ENCODE measurements at regions not wholly inside any gene's neighbourhood (a gene's known extent, or its start where the extent isn't known, plus 50 kb on each side); places are given as distances from the start of the nearest gene placed in this dataset.
"Not testable (repeated sequence)": the region's sequence is repeated elsewhere in the genome, so short reads cannot be mapped to it uniquely, and the experiment has no call there.

DNA sequence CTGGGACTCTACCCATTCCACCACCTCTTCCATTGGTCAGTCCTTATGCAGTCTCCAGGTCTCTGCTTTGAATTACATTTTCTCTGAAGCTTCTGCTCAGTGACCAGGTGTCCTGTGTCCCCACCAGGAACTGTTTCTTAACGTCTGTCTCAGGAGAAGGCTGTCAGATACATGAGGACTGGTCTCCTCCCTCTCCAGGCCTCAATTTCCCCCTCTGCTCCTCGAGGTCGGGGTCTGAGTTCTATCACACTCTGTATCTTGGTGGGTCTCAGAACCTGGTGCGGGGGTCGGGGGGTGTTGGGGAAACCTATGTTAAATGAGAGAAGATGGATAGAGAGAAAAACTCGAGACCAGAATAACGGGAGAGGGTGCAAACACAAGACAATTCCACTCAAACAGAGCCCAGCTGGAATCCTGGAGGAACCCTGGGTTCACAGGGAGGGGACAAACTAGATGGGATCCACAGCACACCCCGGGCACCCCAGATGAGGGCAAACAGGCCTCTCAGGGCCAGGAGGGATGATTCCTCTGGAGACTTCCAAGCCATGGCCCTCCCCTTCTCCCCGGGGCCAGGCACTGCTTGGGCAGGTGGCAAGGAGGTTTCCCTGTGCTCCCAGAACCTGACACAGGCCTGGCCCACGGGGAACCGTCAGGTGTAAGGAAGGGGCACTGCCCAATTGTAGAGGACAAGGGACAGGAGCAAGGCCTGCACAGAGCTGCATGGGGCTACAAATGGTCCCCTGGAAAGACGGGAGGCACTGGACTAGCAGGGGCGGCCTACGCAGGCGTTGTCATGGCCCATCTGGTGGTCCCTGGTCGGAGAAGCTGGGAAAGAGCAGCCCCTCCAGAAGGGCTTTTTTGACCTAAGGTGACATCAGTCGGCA is 313.2 kb upstream of the DIO3 start:
- DNase-seq (ENCODE audit: low read depth) = no peak

DNA sequence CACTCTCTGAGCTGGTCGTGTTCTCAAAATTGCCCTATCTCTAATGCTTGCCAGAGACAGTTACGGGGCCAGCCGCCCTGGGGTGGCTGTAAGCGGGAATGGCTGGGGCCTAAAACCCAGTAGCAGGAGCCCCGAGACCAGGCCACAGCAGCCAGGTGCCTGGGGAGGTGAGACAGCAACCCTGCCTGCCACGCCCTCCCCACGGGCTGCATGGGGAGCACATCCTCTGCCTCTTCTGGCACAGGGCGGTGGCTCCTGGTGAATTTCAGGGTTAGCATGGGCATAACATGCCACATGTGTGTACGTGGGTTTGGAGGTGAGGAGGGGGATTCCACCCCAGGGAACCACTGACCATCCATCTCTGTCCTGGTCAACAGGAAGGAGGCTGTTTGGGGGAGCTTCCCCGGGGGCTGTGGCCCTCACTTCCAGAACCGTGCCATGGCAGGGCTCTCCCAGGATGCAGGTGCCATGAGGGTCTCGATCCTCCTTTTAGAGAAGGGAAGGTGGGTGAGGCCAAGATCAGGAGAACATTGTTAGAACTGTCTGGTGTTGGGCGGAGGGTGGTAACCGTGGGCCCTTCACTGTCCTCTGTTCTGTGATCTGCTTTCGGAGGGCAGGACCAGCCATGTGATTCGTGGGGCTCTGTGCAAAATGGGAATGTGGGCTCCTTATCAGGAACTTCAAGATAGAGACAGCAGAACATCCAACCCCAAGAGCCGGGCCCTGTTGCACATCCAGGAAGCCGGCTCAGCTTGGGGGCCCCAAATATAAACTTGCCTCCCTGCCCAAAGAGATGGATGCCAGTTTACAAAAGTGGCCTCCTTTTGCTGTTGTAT is 312.2 kb upstream of the DIO3 start:
- no peak for DNase-seq (ENCODE audit: low read depth)

DNA sequence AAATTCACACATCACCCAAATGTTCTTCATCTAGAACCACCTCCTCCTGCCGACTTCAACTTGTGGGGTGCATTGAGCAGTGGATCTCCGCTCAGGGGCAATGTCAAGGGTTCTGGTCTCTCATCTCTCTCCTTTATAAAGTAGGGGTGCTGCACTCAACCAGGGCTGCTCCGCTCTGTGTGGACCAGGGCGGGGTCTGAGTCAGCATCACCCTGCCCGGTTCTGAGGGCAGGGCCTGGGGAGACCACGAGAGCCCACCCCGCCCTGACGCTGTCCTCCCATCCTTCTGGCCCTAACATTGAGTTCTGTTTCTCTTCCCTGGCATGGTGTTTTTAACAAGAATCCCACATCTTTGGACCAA is 311.6 kb upstream of the DIO3 start:
- DNase-seq (ENCODE audit: low read depth) = no peak

DNA sequence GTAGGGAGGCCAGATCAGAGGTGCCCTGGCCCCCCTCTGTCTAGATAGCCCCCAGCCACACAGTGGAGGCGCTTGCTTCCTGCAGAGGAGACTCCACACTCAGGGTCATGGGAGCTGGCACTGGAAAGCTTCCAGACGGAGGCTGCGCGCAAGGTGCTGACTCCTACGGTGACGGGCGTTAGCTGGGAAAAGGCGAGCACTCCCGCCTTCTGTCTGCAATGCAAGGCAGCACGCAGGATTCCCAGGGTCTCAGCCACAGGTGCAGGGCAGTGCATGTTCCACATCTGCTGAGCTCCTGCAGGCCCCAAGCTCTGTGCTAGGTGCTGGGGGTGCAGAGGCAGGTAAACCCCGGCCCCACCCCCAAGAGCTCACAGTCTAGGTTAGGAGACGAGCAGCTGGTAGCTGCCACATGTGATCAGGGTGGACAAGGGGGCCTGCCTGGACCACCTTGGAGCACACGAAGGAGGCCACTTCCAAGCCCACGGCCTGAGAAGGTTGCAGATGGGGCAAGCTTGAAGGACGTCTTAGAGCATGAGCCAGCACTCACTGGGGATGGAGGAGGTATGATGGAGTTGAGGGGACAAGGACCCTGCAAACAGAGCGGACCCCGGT is 310.9 kb upstream of the DIO3 start:
- DNase-seq (ENCODE audit: low read depth) = no peak

DNA sequence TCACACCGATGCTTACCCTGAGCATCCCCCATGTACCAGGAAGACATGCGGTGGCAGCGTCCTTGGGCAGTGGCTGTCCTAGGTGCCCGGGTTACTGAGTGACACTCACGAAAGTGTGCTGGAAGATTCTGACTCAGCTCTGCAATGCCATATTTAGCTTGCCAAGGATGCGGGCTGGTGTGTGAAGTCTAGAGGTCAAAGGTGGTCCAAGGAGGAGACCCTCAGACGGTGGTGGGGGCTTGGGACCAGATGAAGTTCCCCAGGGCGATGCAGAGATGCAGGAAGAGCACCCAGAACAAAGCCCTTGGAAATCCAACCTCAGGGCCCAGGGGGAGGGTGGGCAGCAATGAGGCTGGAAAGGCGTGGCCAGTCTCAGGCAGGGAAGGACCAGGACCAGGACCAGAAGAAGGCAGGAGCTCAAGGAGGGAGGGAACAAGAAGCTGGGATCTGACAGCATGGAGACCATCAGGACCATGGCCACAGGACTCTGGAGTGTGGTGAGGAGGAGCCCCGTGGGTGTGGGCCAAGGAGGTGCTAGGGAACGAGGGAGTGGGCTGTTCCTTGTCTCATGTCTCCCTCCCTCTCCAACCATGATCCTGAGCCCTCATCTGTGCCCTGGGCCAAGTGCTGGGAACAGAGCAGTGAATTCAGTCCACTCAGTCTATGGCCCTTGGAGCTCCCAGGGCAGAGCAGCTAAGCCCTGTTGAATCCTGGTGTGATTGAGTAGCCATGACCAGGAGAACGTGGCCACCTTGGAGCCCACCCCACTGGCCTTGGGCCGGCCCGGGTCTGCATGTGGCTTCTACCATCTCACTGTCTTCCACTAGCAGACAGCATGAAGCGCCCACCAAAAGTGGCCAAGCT is 310.1 kb upstream of the DIO3 start:
- DNase-seq (ENCODE audit: low read depth) = no peak

DNA sequence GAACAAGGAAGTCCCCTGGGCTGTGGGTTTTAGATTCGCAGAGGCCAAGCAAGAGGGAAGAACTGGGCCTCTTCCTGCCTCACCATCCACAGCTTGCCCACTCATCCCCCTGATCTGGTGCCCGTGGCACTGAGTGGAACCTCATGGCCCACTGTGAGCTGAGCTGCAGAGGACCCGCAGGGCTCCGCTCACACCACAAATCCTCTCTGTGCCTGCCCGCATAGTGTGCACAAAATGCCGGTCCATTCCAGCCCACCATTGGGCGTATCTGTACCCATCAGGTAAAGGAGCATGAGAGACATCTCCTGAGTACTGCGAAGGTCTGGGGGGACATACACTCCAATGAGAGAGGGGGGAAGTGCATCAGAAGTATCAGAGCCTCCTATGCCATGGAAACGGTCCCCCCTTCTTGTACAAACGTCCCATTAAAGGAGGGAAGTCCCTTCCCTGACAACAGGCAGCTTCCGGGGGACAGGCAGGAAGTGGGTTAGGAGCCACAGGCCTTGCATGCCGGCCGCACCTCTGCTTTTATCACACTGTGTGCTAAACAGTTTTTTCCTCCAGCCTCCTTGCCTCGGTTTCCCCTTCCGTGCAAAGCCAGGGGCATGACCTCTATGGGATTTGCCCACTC is 309.4 kb upstream of the DIO3 start:
- no peak for DNase-seq (ENCODE audit: low read depth)

DNA sequence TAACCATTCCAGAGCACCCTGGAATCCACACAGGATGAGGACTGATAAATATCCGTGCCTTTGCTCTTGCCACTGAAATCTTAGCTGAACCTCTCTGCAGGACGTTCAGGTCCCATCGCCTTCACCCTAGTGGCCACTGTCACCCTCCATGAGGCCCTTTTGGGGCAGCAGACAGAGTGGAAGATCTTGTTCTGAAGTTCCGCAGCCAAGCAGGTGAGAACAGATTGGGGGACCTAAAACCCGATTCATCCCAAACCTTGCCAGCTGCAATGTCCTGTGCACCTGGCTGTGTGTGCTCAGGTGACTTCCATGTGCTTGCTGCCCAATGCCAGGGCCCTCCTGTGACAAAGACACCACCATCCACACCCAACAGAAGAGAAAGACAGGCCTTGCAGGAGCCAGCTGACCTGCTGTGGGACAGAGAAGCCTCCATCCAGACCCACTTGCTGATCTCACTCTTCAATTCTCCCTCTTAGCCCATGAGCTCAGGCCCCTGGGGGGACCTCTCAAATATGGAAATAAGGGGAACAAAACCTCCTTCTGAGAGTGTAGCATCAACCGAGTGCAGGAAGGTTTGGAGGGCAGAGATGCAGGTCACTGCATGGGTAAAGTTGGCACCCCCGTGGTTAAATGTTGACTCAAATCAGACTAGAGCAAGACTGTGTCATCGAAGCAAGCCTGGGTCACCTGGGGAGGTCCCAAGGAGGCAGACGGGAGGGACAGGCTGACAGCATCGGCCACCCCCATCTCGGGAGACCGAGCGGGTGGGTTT is 308.7 kb upstream of the DIO3 start:
- no peak for DNase-seq (ENCODE audit: low read depth)

DNA sequence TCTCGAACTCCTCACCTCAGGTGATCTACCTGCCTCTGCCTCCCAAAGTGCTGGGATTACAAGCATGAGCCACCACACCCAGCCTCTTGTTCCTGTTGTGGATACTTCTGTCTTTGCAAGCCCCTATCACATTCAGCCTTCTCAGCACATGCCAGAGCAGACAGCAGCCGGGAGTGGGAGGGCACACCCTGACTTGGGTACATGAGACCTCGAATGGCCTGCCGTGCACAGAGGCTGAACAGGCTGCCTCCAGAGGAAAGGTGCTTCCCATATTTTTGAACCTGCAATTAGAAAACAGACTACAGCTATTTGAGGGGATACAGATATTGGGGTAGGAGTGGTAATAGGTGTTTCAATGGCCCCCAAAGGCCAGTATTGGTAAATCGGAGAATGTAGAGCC is 307.3 kb upstream of the DIO3 start:
- DNase-seq (ENCODE audit: low read depth) = no peak

DNA sequence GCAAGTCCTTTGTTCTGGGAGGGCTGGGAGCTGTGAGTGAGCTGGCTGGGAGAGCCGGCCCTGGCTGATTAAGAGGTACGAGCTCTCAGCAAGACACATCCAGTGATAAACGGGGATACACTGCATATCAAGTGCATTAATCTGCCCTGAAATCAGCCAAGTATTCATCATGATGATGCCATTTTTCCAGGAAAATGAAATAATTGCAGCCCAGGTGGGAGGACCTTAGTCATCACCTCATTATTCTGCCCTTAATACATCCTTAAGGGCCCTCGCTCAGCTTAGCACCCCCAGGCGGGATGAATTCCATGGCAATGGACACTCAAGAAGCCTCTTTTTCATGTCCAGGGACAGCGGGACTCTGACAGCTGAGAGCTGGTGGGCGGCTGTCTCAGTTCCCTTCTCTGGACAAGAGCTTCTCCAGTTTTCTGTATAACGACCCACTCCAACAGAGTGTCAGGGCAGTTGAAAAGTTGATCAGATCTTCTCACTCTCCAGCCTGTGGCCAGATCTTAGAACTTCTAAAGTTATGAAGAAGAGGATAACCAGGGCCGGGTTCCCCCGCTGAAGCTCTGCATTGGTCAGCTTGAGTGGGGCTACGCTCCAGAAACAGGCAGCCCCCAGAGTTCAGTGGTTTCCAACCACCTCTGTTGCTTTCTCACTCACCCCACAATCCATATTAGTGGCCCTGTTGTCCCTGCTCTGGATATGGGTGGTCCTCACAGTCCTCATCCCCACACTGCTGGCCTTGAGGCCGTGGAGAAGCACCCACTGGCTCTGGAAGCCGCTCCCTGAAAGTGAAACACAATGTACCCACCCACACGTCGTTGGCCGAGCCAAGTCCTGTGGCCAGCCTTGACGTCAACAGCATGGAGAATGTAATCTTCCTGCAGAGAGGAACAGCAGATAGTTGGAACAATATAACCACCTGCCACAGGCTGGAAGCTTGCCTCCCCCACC is 306.2 kb upstream of the DIO3 start:
- DNase-seq (ENCODE audit: low read depth) = no peak

DNA sequence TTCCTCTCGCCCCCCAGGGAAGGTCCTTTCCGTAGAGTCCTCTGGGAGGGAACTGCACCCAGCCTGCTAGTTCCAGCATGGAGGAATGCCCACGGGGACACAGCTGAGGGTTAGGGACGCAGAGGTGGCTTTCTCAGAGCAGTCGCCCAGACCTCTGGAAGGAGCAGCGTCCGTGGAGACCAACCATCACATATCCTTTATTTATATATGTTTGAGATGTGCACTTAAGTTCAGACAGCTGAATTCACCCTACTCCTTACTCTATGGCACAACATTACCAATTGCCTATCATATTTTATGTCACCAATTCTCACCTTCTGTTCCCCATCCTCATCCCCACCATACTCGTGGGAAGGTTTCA is 305.6 kb upstream of the DIO3 start:
- no peak for DNase-seq (ENCODE audit: low read depth)

DNA sequence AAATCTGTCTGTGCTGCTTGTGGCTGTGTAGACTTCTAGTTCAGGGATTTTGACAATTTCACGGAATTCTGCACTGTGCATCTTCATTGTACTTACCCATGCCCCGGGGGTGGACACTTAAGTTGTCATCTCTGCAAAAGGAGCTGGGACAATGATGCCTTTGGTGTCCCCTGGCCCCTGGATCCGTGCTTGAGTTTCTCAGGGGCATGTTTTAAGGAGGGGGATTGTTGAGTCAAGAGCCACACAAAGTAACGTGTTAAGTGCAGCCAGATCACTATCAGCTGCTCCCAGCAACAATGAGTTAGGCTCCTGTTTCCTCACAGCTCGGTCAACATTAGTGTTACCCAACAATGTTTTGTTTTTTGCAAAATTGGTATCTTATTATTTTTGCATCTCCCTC is 305.0 kb upstream of the DIO3 start:
- no peak for DNase-seq (ENCODE audit: low read depth)

DNA sequence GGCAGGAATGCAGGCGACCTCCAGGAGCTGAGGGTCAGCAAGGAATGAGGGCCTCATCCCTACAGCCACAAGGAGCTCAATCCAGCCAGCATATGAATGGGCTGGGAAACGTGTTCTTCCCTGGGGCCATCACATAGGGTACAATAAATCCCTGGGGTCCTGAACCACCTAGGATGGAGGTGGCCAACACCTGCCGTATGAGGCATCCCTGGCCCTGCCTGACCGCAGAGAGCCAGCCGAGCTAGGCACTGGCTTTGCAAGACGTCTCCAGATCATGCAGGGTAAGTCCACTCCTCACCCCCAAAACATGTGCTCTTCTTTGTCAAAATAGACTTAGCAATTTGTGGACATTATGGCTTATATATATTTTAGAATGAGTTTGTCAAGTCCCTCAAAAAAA is 303.7 kb upstream of the DIO3 start:
- DNase-seq (ENCODE audit: low read depth) = no peak

DNA sequence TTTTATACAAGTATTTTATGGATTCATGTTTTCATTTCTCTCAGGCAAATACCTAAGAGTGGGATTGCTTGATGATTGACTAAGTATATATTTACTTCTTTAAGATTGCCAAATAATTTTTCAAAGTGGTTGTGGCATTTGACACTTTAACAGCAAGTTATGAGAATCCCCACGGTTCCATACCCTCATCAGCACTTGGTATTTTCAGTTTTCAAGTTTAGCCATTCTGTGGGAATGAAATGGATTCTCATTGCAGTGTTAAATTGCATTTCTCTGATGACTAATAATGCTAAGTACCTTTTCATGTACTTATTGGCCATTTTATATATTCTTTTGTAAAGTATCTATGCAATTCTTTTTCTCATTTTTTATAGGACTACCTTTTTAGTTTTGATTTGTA is 301.5 kb upstream of the DIO3 start:
- DNase-seq (ENCODE audit: low read depth) = no peak

DNA sequence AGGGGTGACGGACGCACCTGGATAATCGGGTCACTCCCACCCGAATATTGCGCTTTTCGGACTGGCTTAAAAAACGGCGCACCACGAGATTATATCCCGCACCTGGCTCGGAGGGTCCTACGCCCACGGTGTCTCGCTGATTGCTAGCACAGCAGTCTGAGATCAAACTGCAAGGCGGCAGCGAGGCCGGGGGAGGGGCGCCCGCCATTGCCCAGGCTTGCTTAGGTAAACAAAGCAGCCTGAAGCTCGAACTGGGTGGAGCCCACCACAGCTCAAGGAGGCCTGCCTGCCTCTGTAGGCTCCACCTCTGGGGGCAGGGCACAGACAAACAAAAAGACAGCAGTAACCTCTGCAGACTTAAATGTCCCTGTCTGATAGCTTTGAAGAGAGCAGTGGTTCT is 294.9 kb upstream of the DIO3 start:
- DNase-seq (ENCODE audit: low read depth) = not testable (repeated sequence)

DNA sequence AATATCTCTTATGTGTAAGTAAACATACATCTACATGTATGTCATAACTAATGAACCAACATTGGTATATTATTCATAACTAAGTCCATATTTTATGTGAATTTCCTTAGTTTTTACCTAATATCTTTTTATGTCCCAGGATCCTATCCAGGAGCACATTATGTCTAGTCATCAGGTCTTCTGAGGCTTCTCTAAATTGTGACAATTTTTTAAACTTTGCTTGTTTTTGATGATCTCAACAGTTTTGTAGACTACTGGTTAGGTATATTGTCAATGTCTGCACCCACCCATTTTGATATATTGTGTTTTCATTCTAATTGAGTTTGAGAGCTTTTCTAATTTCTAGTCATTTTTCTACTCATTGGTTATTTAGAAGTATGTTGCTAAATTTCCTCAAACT is 288.2 kb upstream of the DIO3 start:
- no peak for DNase-seq (ENCODE audit: low read depth)

DNA sequence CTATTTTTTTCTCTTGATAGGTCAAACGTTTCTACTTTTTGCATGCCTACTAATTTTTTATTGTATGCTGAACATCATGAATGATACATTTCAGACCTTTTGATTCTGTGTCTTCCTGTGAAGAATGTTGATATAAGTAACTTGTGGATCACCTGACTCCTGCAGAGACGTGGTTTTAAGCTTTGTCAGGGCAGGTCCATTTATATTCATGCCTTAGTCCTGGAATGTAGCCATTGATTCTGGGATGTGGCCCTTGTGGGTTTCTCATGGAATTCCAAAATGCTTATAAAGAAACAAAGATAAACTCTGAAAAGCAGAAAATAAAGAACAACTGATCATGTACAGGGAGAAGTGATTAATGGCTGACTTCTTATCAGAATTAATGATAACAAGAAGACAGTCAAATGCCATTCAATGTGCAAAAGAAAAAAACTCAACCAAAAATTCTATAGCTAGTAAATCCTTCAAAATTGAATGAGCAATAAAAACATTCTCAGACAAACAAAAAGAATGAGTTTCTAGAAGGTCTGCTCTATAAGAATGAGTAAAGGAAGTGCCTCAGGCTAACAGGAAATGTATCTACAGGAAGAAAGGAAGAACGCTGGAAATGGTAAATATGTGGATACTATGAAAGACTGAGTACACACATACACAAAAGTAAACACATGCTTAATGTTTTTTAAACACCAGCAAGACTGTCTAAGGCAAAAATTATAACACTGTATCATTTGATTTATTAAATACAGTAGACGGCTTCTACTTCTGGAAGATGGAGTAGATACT is 284.8 kb upstream of the DIO3 start:
- DNase-seq (ENCODE audit: low read depth) = no peak

DNA sequence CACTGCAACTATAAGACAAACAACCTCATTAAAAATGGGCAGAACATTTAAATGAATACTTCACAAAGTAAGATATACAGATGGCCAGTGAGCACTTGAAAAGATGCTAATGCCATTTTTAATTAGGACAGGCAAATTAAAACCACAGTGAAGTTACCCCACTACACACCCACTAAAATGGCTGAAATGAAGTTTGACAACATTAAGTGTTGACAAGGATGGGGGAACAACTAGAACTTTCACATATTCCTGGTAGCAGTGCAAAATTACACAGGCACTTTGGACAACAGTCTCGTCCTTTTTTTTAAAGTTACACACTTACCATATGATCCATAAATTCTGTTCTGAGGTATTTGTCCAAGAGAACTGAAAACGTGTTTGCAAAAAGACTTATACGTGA is 278.9 kb upstream of the DIO3 start:
- DNase-seq (ENCODE audit: low read depth) = no peak

DNA sequence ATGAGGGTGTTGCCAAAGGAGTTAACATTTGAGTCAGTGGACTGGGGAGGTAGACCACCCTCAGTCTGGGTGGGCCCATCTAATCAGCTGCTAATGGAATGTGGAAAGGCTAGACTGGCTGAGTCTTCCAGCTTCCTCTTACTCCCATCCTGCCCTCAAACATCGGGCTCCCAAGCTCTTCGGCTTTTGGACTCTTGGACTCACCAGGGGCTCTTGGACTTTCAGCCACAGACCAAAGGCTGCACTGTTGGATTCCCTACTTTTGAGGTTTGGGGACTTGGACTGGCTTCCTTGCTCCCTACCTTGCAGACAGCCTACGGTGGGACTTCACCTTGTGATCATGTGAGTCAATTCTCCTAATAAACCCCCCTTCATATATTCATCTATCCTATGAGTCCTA is 276.6 kb upstream of the DIO3 start:
- no peak for DNase-seq (ENCODE audit: low read depth)
